CD4-positive, alpha-beta T cell treated with Interleukin-15 for 4 hours (primary cell): ENCODE measurements at regions not wholly inside any gene's neighbourhood (a gene's known extent, or its start where the extent isn't known, plus 50 kb on each side); places are given as distances from the start of the nearest gene placed in this dataset.

ENCODE experiments used
- DNase-seq: peaks from one replicate; pipeline ENCODE4 v3.0.0-alpha.2; 2020; ENCODE audit warnings: low spot score

DNA sequence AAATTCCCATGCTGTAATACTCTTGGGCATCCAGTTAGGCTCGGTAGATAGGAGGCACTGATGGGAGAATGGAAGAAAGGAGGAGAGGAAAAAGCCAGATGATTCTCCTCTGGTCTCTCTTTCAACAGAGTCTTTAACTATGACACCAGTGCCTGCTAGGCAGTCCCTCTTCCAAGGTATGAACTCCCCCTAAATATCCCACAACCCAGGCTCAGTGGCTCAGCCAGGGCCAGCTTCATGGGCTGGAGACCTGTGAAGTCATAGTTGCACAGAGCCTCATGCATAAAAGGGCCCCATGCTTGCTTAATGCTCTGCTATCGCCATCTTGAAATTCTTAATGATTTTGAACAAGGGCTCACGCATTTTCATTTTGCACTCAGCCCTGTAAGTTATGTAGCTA lies 869.2 kb upstream of the GCFC2 start:
- no peak for DNase-seq

- DNase-seq = no peak
Observed at GRCh38 chr2:76572981-76573380, 862.3 kb upstream of the GCFC2 start.

- no peak for DNase-seq
Observed at GRCh38 chr2:76569819-76570218, 859.1 kb upstream of the GCFC2 start.

DNA sequence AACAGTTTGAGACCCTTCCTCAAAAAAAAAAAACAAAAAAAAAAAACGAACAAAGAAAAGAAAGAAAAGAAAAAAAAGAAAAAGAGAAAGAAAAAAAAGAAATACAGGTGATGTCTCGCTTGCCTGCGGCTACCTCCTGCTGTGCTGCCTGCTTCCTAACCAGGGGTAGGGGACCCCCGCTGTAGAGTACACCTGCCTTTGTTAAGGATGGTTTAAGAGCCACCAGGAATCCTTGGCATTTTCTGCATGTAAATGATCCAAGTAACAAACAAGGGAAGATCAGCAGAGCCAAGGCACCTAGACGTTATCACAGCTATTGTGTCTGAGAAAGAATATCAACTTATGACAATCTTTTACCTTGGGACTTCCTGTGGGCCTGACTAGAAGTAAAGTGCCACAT lies 856.8 kb upstream of the GCFC2 start:
- DNase-seq = no peak

GRCh38 chr2:76564734-76565133 lies 854.0 kb upstream of the GCFC2 start:
- no peak for DNase-seq

GRCh38 chr2:76563730-76564129 lies 853.0 kb upstream of the GCFC2 start:
- DNase-seq = no peak

- no peak for DNase-seq
Observed at GRCh38 chr2:76558157-76558556, 847.4 kb upstream of the GCFC2 start.

- no peak for DNase-seq
Observed at GRCh38 chr2:76556018-76556417, 845.3 kb upstream of the GCFC2 start.

- no peak for DNase-seq
Observed at GRCh38 chr2:76546207-76546606, 835.5 kb upstream of the GCFC2 start.

- no peak for DNase-seq
Observed at GRCh38 chr2:76544901-76545300, 834.2 kb upstream of the GCFC2 start.

GRCh38 chr2:76517574-76517909 lies 806.8 kb upstream of the GCFC2 start:
- DNase-seq = no peak

- DNase-seq = no peak
Observed at GRCh38 chr2:76516861-76517573, 806.3 kb upstream of the GCFC2 start.

GRCh38 chr2:76512201-76512820 lies 801.6 kb upstream of the GCFC2 start:
- DNase-seq = no peak

- no peak for DNase-seq
Observed at GRCh38 chr2:76506538-76506937, 795.8 kb upstream of the GCFC2 start.

DNA sequence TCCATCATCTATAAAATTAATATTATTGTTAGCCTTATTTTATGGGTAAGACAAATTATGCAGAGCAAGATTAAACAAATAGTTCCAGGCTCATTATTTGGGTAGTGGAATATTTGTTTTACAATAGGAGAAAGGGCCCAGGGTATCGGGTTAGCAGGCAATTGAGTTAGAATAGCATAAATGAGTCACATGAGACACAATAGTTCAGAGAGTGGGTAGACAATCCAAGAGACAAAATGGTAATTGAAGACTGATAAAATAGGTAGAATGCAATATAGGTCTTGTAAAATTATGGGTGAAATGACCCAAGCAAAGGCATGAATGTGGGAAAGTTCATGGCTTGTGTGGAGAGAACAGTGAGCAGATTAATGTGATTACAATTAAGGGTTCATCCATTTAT lies 790.9 kb upstream of the GCFC2 start:
- DNase-seq = no peak

- DNase-seq = no peak
Observed at GRCh38 chr2:76498360-76498759, 787.6 kb upstream of the GCFC2 start.

DNA sequence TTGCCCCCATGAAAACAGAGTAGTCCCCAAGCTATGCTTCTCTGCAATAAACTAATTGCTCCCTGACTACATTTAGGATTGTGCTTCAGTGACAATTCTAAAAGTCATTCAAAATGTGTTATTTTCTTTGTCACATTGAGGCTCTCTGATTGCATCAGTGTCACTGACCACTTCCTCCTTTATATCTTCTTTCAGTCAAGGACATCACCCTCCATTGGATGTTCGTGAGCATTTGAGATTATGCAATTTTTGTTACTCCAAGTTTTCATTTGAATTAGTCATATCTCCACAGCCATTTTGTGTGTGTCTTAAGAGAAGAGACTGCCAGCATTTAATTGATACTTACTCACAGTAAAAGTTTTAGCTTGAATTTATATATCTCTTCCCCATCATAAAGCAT lies 780.8 kb upstream of the GCFC2 start:
- DNase-seq = no peak

DNA sequence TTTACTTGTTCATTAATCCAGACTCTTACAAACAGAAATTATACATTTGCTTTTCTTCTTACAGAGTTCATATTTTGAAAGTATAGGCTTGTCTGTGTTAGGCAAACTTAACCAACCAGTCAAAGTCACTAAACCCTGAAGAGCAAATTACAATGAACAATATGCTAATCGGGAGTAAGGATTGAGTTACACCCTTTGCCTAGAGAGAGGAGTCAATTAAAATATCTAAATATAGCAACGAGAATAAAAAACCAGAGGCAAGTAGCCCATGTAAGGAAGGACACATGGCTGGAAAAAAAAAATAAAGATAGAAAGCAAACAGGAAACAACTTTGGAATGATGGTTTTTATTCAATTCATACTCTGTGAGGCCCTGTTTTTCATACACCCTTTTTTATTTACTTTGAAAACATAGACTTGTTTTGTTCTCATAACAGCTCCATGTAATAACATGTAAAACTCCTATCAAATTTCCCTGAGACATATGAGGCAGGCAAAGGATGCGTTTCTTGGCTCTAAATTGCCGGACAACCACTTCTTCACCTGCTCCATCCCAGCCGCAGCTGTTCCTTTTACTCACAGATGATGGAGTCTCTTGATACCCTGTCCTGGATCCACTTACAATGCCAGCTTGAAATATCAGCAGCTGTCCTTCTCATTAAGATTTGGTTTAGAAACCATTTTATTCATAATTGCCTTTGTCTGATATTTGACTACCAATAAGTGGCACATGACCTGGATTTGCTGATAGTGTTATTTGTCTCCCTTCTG lies 767.7 kb upstream of the GCFC2 start:
- no peak for DNase-seq

GRCh38 chr2:76472946-76473345 lies 762.2 kb upstream of the GCFC2 start:
- DNase-seq = no peak

- no peak for DNase-seq
Observed at GRCh38 chr2:76469066-76469465, 758.4 kb upstream of the GCFC2 start.

GRCh38 chr2:76467326-76467725 lies 756.6 kb upstream of the GCFC2 start:
- no peak for DNase-seq

DNA sequence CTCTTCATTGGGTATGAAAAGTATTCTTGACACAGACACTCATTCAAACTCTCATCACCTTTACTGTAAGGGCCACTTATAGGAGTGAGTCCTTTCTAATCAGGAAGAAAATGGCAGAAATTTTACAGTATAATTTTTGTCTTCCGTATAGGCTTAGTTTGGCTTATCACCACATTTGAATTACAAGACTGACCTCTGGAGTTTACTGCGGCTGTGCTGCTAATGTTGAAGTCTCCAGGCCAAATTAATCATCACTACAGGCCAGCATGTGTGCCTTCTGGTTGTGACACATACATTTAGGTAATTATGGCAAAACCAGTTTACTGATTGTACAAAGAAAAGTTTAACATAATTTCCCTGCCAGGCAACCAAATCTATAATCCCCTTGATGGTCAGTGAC lies 753.6 kb upstream of the GCFC2 start:
- DNase-seq = no peak

DNA sequence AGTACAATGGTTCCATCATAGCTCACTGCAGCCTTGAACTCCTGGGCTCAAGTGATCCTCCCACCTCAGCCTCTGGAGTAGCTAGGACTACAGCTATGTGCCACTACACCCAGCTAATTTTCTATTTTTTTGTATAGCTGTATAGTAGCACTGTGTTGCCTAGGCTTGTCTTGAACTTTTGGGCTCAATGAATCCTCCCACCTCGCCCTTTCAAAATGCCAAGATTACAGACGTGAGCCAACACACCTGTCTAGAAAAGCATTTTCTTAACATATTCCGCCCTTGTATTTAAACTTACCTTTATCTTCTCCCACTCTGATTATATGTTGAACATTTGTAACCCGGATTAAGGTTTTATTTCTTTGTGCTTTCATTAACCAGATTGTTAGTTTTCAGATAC lies 750.7 kb upstream of the GCFC2 start:
- no peak for DNase-seq

DNA sequence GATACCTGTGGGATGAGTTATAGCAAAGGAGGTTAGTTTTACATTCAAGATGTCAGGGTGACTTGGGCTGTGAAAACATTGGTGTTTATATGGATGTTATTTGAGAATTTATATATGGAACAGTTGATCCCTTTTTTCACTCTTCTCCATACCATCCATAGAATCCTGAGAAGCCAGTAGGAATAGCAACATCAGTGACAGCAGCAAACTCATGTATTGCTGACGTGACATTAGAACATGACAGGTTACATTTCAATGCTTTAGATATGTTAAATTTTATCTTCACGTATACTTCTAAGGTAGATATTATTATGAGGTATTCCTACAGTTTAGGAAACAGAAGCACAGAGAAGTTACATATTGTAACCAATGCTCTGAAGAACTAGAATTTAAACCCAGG lies 745.2 kb upstream of the GCFC2 start:
- no peak for DNase-seq
